Panc1 (cell line): ENCODE measurements at regions not wholly inside any gene's neighbourhood (a gene's known extent, or its start where the extent isn't known, plus 50 kb on each side); places are given as distances from the start of the nearest gene placed in this dataset.

Source experiments
- ATAC-seq: fragments of 200-7000 bp; cut with Tn5 transposase; 2 replicates; pipeline ENCODE4 v1.9.1; 2020; ENCODE audit warnings: mild to moderate bottlenecking, moderate library complexity
- BruUV-seq: library from RNA; stranded (reverse); fragments of 400-500 nt; replicated peaks from 2 replicates; lab custom pipeline; 2021; lab: Mats Ljungman, UMichigan
- CTCF ChIA-PET: fragments of 300-600 bp; sonication (Branson Sonifier 250); formaldehyde crosslinking; loops from one replicate; lab custom pipeline; 2022; ENCODE audit warnings: antibody characterized with exemption; lab: Charles Lee
- POLR2A ChIA-PET: fragments of 300-600 bp; sonication (Branson Sonifier 250); formaldehyde crosslinking; loops from one replicate; lab custom pipeline; 2022; ENCODE audit warnings: antibody characterized with exemption; lab: Charles Lee
- DNase-seq: peaks from one replicate; pipeline ENCODE4 v3.0.0-alpha.2; 2010; ENCODE audit warnings: low read depth, low spot score
- H3K27ac ChIP-seq: 2 replicates; pipeline ENCODE4 v1.5.1; 2011; ENCODE audit warnings: mild to moderate bottlenecking, low read length, inconsistent platforms
- H3K27me3 ChIP-seq: fragments of 200-500 bp; sonication (Bioruptor generic); 2 replicates; pipeline ENCODE4 v1.6.0; 2014; ENCODE audit warnings: low read length, inconsistent platforms; ENCODE audit not compliant: control insufficient read depth, insufficient read depth
- H3K36me3 ChIP-seq: fragments of 200-500 bp; sonication (Bioruptor generic); 2 replicates; pipeline ENCODE4 v1.5.1; 2014; ENCODE audit warnings: inconsistent platforms, mild to moderate bottlenecking, low read length, moderate library complexity; ENCODE audit not compliant: control insufficient read depth, insufficient read depth
- H3K4me1 ChIP-seq: 2 replicates; pipeline ENCODE4 v1.5.1; 2011; ENCODE audit warnings: inconsistent platforms, mild to moderate bottlenecking, low read length, moderate library complexity; ENCODE audit not compliant: control insufficient read depth, insufficient read depth
- H3K4me3 ChIP-seq, 2 experiments: 2 replicates each; pipeline ENCODE4 v1.5.1; 2011 to 2012; ENCODE audit warnings: low read depth in 2 of 2, low read length in 2 of 2, mild to moderate bottlenecking in 2 of 2, inconsistent platforms in 1 of 2, moderate library complexity in 1 of 2
- H3K9me3 ChIP-seq: fragments of 200-500 bp; sonication (Bioruptor generic); 2 replicates; pipeline ENCODE4 v1.5.1; 2014; ENCODE audit warnings: low read depth, mild to moderate bottlenecking, inconsistent platforms, low read length, moderate library complexity; ENCODE audit not compliant: control insufficient read depth, insufficient read depth
- POLR2AphosphoS5 ChIP-seq: IDR thresholded peaks from 2 replicates; pipeline ENCODE4 v1.6.1; 2012; ENCODE audit warnings: mild to moderate bottlenecking, low read depth, low read length, moderate library complexity
- SIN3A ChIP-seq: IDR thresholded peaks from 2 replicates; pipeline ENCODE4 v1.6.1; 2012; ENCODE audit warnings: low read depth, mild to moderate bottlenecking, low read length, moderate library complexity, borderline replicate concordance; ENCODE audit not compliant: insufficient read depth
- TCF7L2 ChIP-seq: IDR thresholded peaks from 2 replicates; pipeline ENCODE4 v1.6.1; 2011; ENCODE audit warnings: mild to moderate bottlenecking, low read depth, low read length, inconsistent platforms
- in situ Hi-C: cut with HindIII; loops from 2 replicates; pipeline ENCODE4 v1.10.0; 2016; ENCODE audit warnings: low sequenced_read_pairs, low pct_unique_long_range_greater_than_20kb
- intact Hi-C: fragments of 100-400 bp; cut with micrococcal nuclease; formaldehyde crosslinking; loops from one replicate; pipeline ENCODE4 v1.10.0; 2022; ENCODE audit not compliant: unreplicated experiment
- TF ChIP-seq, protein P1 (sequence below), 2 experiments: IDR thresholded peaks; 2 replicates each; pipeline ENCODE4 v1.6.1; 2011 to 2012; ENCODE audit warnings: low read depth in 2 of 2, control low read depth in 1 of 2, low read length in 1 of 2, mild to moderate bottlenecking in 1 of 2, moderate library complexity in 1 of 2; ENCODE audit not compliant: insufficient read depth in 1 of 2
- TF ChIP-seq, protein P2 (sequence below): fragments of 450-650 bp; IDR thresholded peaks from 2 replicates; pipeline ENCODE4 v1.5.1; 2017; ENCODE audit warnings: mild to moderate bottlenecking

DNA sequence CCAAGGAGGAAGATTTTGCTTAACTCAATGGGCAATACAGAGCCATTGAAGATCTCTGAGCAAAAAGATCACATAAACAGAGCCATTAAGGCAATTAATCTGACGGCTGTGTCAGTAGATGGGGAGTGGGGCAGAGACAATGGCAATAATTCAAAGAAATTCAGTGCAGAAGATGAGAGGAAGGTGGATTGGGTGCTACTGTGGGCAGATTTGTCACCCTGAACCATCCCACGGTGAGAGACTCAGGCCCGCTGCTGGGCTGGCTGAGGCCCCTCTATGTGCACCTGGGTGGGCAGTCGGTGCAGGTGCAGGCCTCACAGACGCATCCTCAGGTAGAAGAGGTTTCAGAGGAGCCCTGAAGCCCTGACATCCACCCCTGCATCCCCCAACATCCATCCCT, 458.6 kb downstream of the EIPR1 start:
- POLR2A ChIA-PET: no interaction called here

DNA sequence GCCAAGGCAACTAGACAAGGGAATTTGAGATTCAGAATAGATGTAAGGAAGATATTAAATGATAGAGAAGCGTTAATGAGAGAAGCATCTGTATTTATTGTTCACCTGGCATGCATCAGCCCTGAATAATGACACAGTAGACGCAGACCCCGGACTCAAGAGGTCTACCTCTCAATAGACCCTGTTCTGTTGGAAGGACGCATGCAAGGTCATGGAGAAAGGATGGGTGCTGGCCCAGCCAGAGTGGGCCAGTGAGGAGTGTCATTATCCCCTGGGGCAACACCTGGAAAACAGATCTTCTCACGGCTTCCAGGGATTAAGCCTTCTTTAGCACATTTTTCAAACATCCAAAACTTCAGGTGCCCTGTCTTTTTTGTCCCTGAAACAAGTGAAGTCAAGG, 461.0 kb downstream of the EIPR1 start:
- intact Hi-C loops: no loop called here
- in situ Hi-C loops: no loop called here
- Histone ChIP-seq H3K4me3 (no peak overlapping the region), H3K9me3 (no peaks in the 10 kb centered on the region; the same call in 1 of the 2 replicates), H3K27ac (no peak overlapping the region), H3K4me1 (no peaks in the 10 kb centered on the region), H3K36me3 (no peaks in the 10 kb centered on the region), H3K27me3 (no peaks in the 10 kb centered on the region; the same call in 1 of the 2 replicates)
- ATAC-seq (no peak), DNase-seq (no peak)
- ChIA-PET POLR2A (no interaction called here), CTCF (no interaction called here)
- no TSS peak for BruUV-seq
- TF ChIP-seq POLR2AphosphoS5: no peak
- TF ChIP-seq, protein P1, sequence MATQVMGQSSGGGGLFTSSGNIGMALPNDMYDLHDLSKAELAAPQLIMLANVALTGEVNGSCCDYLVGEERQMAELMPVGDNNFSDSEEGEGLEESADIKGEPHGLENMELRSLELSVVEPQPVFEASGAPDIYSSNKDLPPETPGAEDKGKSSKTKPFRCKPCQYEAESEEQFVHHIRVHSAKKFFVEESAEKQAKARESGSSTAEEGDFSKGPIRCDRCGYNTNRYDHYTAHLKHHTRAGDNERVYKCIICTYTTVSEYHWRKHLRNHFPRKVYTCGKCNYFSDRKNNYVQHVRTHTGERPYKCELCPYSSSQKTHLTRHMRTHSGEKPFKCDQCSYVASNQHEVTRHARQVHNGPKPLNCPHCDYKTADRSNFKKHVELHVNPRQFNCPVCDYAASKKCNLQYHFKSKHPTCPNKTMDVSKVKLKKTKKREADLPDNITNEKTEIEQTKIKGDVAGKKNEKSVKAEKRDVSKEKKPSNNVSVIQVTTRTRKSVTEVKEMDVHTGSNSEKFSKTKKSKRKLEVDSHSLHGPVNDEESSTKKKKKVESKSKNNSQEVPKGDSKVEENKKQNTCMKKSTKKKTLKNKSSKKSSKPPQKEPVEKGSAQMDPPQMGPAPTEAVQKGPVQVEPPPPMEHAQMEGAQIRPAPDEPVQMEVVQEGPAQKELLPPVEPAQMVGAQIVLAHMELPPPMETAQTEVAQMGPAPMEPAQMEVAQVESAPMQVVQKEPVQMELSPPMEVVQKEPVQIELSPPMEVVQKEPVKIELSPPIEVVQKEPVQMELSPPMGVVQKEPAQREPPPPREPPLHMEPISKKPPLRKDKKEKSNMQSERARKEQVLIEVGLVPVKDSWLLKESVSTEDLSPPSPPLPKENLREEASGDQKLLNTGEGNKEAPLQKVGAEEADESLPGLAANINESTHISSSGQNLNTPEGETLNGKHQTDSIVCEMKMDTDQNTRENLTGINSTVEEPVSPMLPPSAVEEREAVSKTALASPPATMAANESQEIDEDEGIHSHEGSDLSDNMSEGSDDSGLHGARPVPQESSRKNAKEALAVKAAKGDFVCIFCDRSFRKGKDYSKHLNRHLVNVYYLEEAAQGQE (IDR thresholded peaks at IDR 0.05; ENCODE audit: insufficient read depth in 1 of 2, low read depth in 2 of 2, low read length in 1 of 2): no peak
- no peak for TF ChIP-seq SIN3A
- TF ChIP-seq, protein P2, sequence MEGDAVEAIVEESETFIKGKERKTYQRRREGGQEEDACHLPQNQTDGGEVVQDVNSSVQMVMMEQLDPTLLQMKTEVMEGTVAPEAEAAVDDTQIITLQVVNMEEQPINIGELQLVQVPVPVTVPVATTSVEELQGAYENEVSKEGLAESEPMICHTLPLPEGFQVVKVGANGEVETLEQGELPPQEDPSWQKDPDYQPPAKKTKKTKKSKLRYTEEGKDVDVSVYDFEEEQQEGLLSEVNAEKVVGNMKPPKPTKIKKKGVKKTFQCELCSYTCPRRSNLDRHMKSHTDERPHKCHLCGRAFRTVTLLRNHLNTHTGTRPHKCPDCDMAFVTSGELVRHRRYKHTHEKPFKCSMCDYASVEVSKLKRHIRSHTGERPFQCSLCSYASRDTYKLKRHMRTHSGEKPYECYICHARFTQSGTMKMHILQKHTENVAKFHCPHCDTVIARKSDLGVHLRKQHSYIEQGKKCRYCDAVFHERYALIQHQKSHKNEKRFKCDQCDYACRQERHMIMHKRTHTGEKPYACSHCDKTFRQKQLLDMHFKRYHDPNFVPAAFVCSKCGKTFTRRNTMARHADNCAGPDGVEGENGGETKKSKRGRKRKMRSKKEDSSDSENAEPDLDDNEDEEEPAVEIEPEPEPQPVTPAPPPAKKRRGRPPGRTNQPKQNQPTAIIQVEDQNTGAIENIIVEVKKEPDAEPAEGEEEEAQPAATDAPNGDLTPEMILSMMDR: no peak
- TF ChIP-seq TCF7L2: no peak

More for the DNA sequence above, 458.6 kb downstream of the EIPR1 start:
- no peak for DNase-seq
- no peaks in the 10 kb centered on the region for H3K36me3 ChIP-seq
- no peak for ATAC-seq
- H3K27ac ChIP-seq: no peak overlapping the region
- H3K4me1 ChIP-seq: no peaks in the 10 kb centered on the region
- intact Hi-C loops: no loop called here
- no peaks in the 10 kb centered on the region; the same call in 1 of the 2 replicates for H3K9me3 ChIP-seq
- H3K4me3 ChIP-seq: no peak overlapping the region
- in situ Hi-C loops: no loop called here
- no peak for TF ChIP-seq POLR2AphosphoS5
- TF ChIP-seq TCF7L2: no peak
- TF ChIP-seq, protein P2: no peak
- TF ChIP-seq, protein P1 (IDR thresholded peaks at IDR 0.05; ENCODE audit: insufficient read depth in 1 of 2, low read depth in 2 of 2, low read length in 1 of 2): no peak
- no peak for TF ChIP-seq SIN3A
- BruUV-seq: no TSS peak
- H3K27me3 ChIP-seq: no peaks in the 10 kb centered on the region; the same call in 1 of the 2 replicates
- CTCF ChIA-PET: no interaction called here
